HG03378 (cell line): ENCODE measurements at regions not wholly inside any gene's neighbourhood (a gene's known extent, or its start where the extent isn't known, plus 50 kb on each side); places are given as distances from the start of the nearest gene placed in this dataset.

Experiments
- ATAC-seq: cut with Tn5 transposase; IDR thresholded peaks from one replicate; pipeline ENCODE4 v1.9.1; 2021; ENCODE audit warnings: mild to moderate bottlenecking, moderate library complexity; ENCODE audit not compliant: unreplicated experiment

DNA sequence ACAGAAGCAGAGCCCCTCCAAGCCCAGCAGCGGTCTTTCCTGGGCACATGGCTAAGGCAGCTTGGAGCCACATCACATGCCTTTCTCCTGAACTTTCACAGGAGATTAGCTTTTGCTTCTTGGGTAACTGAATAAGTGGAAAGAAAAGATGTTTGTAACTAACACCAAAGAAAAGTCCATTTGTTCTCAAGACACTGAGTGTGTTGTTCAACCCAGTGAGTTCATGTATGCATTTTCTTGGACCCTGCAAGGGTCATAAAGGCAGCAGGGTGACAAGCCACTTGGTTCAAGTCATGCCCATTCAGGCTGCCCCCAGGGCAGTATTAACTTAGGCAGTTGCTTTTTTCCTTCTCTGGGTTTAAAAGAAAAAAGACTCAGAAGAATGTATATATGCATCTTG, 203.4 kb downstream of the FAM76B start:
- ATAC-seq, result no peak

DNA sequence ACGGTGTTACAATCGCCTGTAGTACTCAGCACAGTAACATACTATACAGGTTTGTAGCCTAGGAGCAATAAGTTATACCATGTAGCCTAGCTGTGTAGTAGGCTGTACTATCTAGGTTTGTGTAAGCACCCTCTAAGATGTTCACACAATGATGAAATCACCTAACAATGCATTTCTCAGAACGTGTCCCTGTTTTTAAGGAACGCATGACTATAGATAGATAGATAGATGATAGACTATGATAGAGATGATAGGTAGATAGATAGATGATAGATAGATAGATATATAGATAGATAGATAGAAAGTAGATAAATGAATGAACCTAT, 203.9 kb downstream of the FAM76B start:
- ATAC-seq, result no peak

GRCh38 chr11:95585069-95585751, 204.4 kb downstream of the FAM76B start:
- ATAC-seq, result no peak

- ATAC-seq, result peak; percentile 79
Observed at GRCh38 chr11:95584589-95584988, 205.0 kb downstream of the FAM76B start.

DNA sequence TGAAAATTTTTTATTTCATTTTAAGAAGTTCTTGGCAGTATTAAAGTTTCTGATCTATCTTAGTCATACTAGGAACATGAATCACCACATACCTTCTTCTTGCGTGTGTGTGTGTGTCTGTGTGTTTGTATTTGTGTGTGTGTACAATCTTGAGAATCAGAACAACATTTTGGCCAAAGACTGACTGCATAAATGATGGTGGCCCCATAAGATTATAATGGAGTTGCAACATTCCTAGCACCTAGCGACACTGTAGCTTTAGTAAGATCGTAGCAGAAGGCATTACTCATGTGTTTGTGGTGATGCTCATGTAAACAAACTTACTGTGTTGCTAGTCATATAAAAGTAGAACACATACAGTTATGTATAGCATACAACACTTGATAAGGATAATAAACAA, 205.4 kb downstream of the FAM76B start:
- ATAC-seq, result peak; percentile 30

DNA sequence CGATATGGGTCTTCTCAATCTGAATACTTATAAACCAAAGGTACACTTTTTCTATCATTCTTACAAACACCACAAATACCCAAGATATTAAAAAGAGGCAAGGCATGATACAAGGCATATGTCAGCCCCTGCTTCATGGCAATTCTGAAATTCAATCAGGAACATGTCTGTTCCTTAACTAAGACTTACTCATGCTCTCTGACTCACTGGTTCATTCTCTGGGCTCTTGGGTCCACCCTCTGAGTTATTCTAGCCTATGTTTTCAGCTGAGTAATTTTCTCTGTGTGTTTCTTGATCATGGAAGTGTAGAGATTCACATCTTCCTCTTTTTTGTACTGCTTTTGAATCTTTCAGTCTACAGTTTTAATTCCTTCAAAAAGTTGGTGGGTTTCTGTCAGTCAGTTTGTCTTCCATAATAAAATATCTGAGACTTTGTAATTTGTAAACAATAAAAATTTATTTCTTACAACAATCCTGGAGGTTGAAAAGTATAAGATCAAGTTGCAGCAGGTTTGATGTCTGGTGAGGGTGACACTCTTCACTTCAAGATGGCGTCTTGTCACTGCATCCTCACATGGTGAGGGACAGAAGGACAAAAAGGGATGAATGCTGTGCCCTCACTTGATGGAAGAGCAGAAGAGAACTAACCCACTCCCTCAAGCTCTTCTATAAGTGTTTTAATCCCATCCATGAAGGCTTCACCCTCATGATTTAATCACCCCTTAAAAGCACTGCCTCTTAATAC, 211.7 kb downstream of the FAM76B start:
- no peak for ATAC-seq

DNA sequence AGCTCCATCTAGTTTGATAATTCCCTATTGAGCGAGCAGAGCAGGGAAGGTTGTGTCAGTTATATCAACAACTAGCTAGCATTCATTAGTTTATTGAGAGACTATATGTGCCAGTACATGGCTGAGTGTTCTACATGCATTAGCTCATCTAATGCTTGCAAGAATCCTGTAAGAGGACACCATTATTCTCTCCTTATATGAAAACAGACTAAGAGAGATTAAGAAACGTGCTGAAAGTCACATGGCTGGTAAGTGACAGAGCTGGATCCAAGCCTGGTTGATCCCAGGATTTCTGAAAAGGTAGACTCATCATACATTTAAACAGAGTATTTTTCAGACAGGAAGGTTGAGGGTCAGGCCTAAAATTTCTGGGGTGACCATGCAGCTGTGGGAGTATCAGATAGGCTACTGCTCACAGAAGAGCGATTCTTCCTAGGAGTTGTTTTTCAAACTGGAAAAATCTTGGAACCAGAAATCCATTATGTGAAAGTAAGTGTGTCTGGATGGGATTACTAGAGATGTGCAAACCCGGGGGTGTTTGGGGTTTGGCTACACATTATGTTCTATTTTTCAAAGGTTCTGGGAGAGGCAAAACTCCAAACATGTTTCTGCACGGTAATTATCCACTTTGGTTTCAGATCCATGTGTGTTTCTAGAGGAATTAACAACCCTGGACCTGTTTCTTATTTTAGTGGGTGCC, 213.3 kb downstream of the FAM76B start:
- no peak for ATAC-seq

- ATAC-seq, result no peak
Observed at GRCh38 chr11:95575517-95575916, 214.1 kb downstream of the FAM76B start.

DNA sequence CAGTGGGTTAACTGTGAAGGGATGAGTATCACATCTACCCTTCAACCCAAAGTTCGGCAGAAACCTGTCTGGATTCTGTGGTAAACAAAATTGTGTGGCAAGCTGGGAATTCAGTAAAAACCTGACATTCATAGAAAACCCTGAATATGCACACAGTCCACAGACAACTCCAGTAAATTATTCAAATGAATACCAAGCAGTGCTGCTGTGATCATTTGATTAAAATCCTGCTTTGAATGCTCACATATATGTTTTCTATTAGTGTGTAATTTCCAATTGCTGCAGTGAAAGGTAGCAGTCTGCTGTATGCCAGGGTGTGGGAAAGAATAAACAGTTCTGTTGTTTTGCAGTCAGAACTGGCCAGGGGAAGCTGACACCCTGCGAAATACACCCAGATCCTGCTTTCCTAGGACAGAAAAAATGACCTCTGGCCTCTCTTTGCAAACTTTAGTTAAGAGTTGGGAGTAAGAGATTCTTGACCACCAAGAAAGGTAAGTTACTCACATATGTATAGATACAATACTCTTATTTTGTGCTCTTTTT, 217.8 kb downstream of the FAM76B start:
- no peak for ATAC-seq

DNA sequence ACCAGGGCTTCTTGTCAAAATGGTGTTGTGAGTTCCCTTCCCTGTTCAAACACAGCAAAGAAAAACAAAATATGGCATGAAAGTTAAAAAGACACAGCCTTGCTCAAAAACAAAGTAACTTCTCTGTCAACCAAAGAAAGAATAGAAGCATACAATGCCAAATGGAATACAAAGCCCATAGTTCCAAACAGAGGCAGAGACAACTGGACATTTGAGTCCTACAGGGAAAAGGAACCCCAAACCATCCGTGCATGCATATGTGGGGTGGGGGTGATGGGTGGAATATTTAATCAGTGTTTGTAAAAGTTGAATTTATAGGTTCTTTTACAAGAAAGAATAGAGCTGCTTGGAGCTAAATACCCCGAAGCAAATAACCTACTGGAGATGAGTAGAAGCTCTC, 218.7 kb downstream of the FAM76B start:
- no peak for ATAC-seq

- ATAC-seq, result no peak
Observed at GRCh38 chr11:95569207-95569606, 220.4 kb downstream of the FAM76B start.

DNA sequence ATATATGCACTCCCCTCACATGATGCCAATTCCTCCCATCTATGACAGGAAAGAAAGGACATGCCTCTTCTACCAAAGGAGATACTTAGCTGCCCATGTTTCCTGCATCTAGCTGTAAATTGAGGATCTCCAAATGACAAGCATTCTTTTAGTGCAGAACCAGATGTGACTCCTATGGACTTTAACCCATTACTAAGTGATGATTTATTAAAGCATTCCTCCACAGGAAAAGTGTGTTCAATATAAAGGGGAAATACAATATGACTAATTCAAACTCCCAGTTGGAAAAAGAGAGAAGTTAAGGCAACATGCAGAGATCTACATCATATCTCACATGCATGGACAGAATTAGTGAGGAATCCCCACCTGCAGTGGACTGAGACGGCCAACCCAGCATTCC, 221.3 kb downstream of the FAM76B start:
- ATAC-seq, result no peak

- ATAC-seq, result no peak
Observed at GRCh38 chr11:95567685-95568084, 221.9 kb downstream of the FAM76B start.

DNA sequence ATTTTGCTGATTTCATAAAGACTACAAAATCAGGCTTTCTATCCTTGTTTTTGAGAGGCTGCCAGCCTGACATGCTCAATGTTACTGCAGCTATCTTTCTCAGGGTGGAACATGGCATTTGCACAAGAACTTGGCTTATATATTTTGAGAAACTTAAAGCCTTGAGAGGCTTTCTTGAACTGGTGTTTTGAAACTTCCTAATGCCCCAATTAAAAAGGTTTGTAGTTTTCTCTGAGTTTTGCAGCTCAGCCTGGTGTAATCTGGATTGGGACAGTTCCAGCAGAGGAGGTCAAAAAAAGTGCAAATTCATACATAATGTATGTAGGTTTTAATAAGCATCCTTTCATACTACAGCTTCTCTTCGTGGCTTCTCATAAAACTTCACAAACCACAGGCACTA, 223.4 kb downstream of the FAM76B start:
- no peak for ATAC-seq

GRCh38 chr11:95565724-95566141, 223.8 kb downstream of the FAM76B start:
- ATAC-seq, result no peak

- ATAC-seq, result no peak
Observed at GRCh38 chr11:95563859-95564258, 225.7 kb downstream of the FAM76B start.

DNA sequence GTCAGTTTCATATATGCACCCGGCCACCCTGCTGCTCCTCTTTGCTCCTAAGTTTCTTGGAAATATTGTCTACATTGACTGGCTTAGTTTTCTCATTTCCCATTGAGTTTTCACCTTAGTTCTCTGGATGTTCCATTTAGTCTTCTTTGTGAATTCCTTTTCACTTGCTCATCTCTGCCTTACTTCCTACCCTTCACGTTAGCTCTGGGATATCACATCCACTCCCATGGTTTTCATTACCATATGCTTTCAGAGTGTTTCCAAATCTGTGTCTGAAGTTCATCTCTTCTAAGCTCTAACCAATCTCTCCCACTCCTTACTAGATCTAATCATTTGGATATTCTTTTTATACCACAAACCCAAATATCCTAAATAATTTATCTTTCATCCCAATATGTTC, 226.4 kb downstream of the FAM76B start:
- no peak for ATAC-seq

DNA sequence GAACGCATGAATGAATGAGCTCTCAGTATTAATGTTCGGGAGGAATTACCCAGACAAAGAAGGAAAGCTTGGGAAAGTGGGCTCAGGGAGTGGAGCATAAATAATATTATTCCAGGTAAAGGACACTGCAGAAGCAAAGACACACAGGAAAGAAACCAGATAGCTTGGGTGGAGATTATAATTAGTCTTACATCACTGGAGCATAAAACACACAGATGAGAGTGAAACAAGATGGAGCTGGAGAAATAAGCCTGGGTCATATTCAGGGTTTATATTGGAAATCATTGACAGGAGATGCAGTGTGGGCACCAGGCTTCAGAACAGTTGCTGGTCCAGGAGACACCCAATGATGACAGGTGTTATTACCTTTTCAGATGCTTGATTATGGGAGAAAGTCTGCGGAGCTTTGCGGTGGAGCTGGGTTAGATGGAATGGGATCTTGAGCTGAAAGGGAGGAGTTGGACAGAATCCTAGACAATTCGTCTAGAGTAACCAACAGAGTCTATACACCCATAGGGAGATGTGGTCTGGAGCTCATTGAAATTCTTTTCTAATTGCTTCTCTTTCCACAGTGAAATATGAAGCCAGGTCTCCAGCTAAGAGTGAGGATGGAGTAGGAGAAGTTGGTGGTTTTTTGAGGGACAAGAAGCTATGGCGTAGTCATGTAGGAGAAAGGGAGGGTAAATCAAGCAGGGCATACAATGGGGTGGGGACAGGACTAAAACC, 227.2 kb downstream of the FAM76B start:
- no peak for ATAC-seq

GRCh38 chr11:95559899-95560298, 229.7 kb downstream of the FAM76B start:
- no peak for ATAC-seq

DNA sequence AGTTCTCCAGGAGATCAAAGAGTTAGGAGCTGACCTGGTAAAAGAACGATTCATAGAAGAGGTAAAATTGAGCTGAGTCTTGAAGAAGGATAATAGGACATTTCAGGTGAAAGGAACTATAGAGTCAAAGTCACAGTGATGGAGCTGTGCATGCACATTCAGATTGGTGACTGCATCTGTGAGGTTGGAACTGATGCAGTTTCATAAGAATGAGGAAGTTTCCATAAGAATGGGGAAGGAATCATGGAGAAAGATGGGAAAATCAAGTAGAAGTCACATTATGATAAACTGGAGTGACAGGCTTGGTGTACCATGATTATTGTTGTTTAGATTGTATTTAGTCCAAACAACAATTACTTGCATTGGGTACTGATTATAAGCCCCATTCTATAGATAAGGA, 232.2 kb downstream of the FAM76B start:
- ATAC-seq, result no peak
